K562 (cell line): ENCODE measurements at regions not wholly inside any gene's neighbourhood (a gene's known extent, or its start where the extent isn't known, plus 50 kb on each side); places are given as distances from the start of the nearest gene placed in this dataset.

Experiments
- ATAC-seq: fragments of 200-7000 bp; cut with Tn5 transposase; 3 replicates; pipeline ENCODE4 v1.9.1; 2020; ENCODE audit warnings: moderate library complexity
- BruUV-seq: library from RNA; stranded (reverse); fragments of 400-500 nt; replicated peaks from 2 replicates; lab custom pipeline; 2021; lab: Mats Ljungman, UMichigan
- CTCF ChIA-PET: fragments of 300-600 bp; formaldehyde crosslinking; extraction: SDS; loops from one replicate; lab custom pipeline; 2021; ENCODE audit warnings: low intra/inter-chr PET ratio; lab: Yijun Ruan, JAX
- POLR2A ChIA-PET: fragments of 300-600, 350-650 bp; sonication (Branson Sonifier 250); formaldehyde crosslinking; extraction: SDS; loops from one replicate; lab custom pipeline; 2021; ENCODE audit warnings: antibody characterized with exemption, inconsistent platforms; lab: Yijun Ruan, JAX
- DNase-seq, 4 experiments: peaks; one replicate each; pipeline versions ENCODE4 v3.0.0 to v3.0.0-alpha.2; 2011 to 2018; ENCODE audit warnings: low spot score in 3 of 4, mixed read lengths in 3 of 4; ENCODE audit errors: extremely low read depth in 1 of 4
- FAIRE-seq: peaks from 2 replicates; lab custom pipeline; 2011; peaks lifted over from hg19 to GRCh38; lab: Jason Lieb, UNC
- H2AFZ ChIP-seq: 2 replicates; pipeline ENCODE4 v1.6.0; 2011; ENCODE audit warnings: low read depth, low read length, control low read depth, inconsistent platforms
- H3K27ac ChIP-seq: fragments of 200-600 bp; 3 replicates; pipeline ENCODE4 v1.8.0; 2011; ENCODE audit warnings: low read depth, mild to moderate bottlenecking, control low read depth, inconsistent platforms, low read length, moderate library complexity, mixed read lengths; ENCODE audit errors: extremely low read depth
- H3K27me3 ChIP-seq, 2 experiments: fragments of 300-600 bp in 1 of 2; 2 replicates in 1 of 2; 3 replicates in 1 of 2; pipeline versions ENCODE4 v1.6.0 to v1.8.0; 2011; ENCODE audit warnings: inconsistent platforms in 2 of 2, low read length in 2 of 2, mild to moderate bottlenecking in 1 of 2, mixed read lengths in 1 of 2, moderate library complexity in 1 of 2; ENCODE audit not compliant: control insufficient read depth in 2 of 2, insufficient read depth in 2 of 2
- H3K36me3 ChIP-seq: fragments of 300-600 bp; 3 replicates; pipeline ENCODE4 v1.8.0; 2011; ENCODE audit warnings: mild to moderate bottlenecking, low read length, inconsistent platforms; ENCODE audit not compliant: control insufficient read depth, insufficient read depth
- H3K4me1 ChIP-seq, 2 experiments: fragments of 200-600 bp in 1 of 2; replicated peaks in 1 of 2; 2 replicates in 1 of 2; 3 replicates in 1 of 2; pipeline versions ENCODE4 v1.5.1 to v1.8.0; 2011; ENCODE audit warnings: inconsistent platforms in 2 of 2, low read length in 2 of 2, mild to moderate bottlenecking in 1 of 2, mixed read lengths in 1 of 2, moderate library complexity in 1 of 2; ENCODE audit not compliant: control insufficient read depth in 2 of 2, insufficient read depth in 2 of 2
- H3K4me2 ChIP-seq: 2 replicates; pipeline ENCODE4 v1.6.1; 2011; ENCODE audit warnings: low read length, control low read depth, inconsistent platforms, mixed read lengths; ENCODE audit not compliant: insufficient read depth
- H3K4me3 ChIP-seq: fragments of 200-600 bp; sonication (generic), shearing (Covaris generic); 2 replicates; pipeline ENCODE4 v1.5.1; 2016; ENCODE audit warnings: control low read depth, inconsistent platforms
- H3K79me2 ChIP-seq: fragments of 200-600 bp; 3 replicates; pipeline ENCODE4 v1.8.0; 2011; ENCODE audit warnings: low read length, inconsistent platforms; ENCODE audit not compliant: control insufficient read depth, insufficient read depth
- H3K9ac ChIP-seq, 2 experiments: 2 replicates each; pipeline versions ENCODE4 v1.6.0 to v1.6.1; 2011; ENCODE audit warnings: low read depth in 2 of 2, low read length in 2 of 2, control low read depth in 1 of 2, inconsistent platforms in 1 of 2, mild to moderate bottlenecking in 1 of 2, mixed read lengths in 1 of 2; ENCODE audit not compliant: insufficient read depth in 1 of 2
- H3K9me1 ChIP-seq: one replicate; pipeline ENCODE4 v1.6.0; 2011; ENCODE audit warnings: inconsistent platforms, mild to moderate bottlenecking, low read length, moderate library complexity; ENCODE audit not compliant: control insufficient read depth, insufficient read depth
- H3K9me3 ChIP-seq: replicated peaks from 2 replicates; pipeline ENCODE4 v1.5.1; 2011; ENCODE audit warnings: low read depth, low read length, inconsistent platforms; ENCODE audit not compliant: control insufficient read depth, insufficient read depth
- H4K20me1 ChIP-seq: replicated peaks from 2 replicates; pipeline ENCODE4 v1.6.1; 2011; ENCODE audit warnings: low read length, inconsistent platforms, mixed read lengths; ENCODE audit not compliant: control insufficient read depth, insufficient read depth
- BCOR ChIP-seq: fragments of 450-650 bp; IDR thresholded peaks from 2 replicates; pipeline ENCODE4 v1.6.1; 2016
- CREB5 ChIP-seq: fragments of 250-450 bp; sonication (Bioruptor Pico); IDR thresholded peaks from 2 replicates; pipeline ENCODE4 v1.5.0; 2020; ENCODE audit warnings: mild to moderate bottlenecking
- KHSRP ChIP-seq: fragments of 450-650 bp; IDR thresholded peaks from 2 replicates; pipeline ENCODE4 v1.6.1; 2017
- PHF21A ChIP-seq: fragments of 450-650 bp; IDR thresholded peaks from 2 replicates; pipeline ENCODE4 v1.6.1; 2017; ENCODE audit warnings: low read depth, borderline replicate concordance
- PTRF ChIP-seq: fragments of 450-650 bp; IDR thresholded peaks from 2 replicates; pipeline ENCODE4 v1.6.1; 2016; ENCODE audit warnings: mild to moderate bottlenecking, missing genetic modification characterization, missing compliant biosample characterization
- RFX5 ChIP-seq: IDR thresholded peaks from 2 replicates; pipeline ENCODE4 v1.6.1; 2011; ENCODE audit warnings: low read depth, mild to moderate bottlenecking, improper control_type of control experiment, low read length
- RREB1 ChIP-seq: fragments of 250-450 bp; sonication (Bioruptor Pico); IDR thresholded peaks from 2 replicates; pipeline ENCODE4 v1.4.0; 2020
- SMARCB1 ChIP-seq: IDR thresholded peaks from 2 replicates; pipeline ENCODE4 v1.6.1; 2011; ENCODE audit warnings: improper control_type of control experiment, low read depth; ENCODE audit not compliant: insufficient read length
- SP2 ChIP-seq: IDR thresholded peaks from 2 replicates; pipeline ENCODE4 v1.6.1; 2011; ENCODE audit warnings: mild to moderate bottlenecking, low read depth, low read length, moderate library complexity; ENCODE audit not compliant: poor library complexity, severe bottlenecking; ENCODE audit errors: extremely low read depth
- THRA ChIP-seq: fragments of 450-650 bp; IDR thresholded peaks from 2 replicates; pipeline ENCODE4 v1.6.1; 2017; ENCODE audit warnings: mild to moderate bottlenecking, moderate library complexity
- ZNF511 ChIP-seq: sonication (generic); formaldehyde crosslinking; IDR thresholded peaks from 2 replicates; pipeline ENCODE4 v1.8.0; 2022; ENCODE audit warnings: mild to moderate bottlenecking, missing genetic modification reagents
- ZNF778 ChIP-seq: fragments of 450-650 bp; formaldehyde crosslinking; IDR thresholded peaks from 2 replicates; pipeline ENCODE4 v1.4.0; 2020; ENCODE audit warnings: mild to moderate bottlenecking, moderate library complexity
- WGBS: fragments of 100-300 bp; shearing (Covaris generic); methylation state at CpG from one replicate; pipeline ENCODE4 v1.1.6; 2016; ENCODE audit warnings: low coverage, mixed read lengths; ENCODE audit not compliant: insufficient coverage; ENCODE audit errors: missing lambda C conversion rate; 5-methylcytosine and 5-hydroxymethylcytosine counted together
- in situ Hi-C: fragments of 300-500 bp; cut with MboI; formaldehyde crosslinking; loops from 4 replicates; pipeline ENCODE4 v1.15.0; 2018; ENCODE audit warnings: inconsistent platforms, mixed read lengths
- intact Hi-C: fragments of 100-400 bp; cut with micrococcal nuclease; formaldehyde crosslinking; loops from 2 replicates; pipeline ENCODE4 v1.14.2; 2022

- Histone ChIP-seq H3K4me2 (no peak overlapping the region), H2AFZ (no peak overlapping the region), H3K36me3 (no peaks in the 10 kb centered on the region)
- POLR2A ChIA-PET, result no interaction called here
- TF ChIP-seq BCOR (no peak), SMARCB1 (no peak), RREB1 (no peak), ZNF511 (CRISPR knock-in tag) (no peak), KHSRP (no peak), SP2 (no peak), PTRF (tag) (no peak), CREB5 (no peak), THRA (no peak), RFX5 (no peak), PHF21A (no peak), ZNF778 (no peak)
- TF ChIP-seq, all 486 proteins: peak for 0
- H3K27me3 ChIP-seq, result no peaks in the 10 kb centered on the region
- H3K4me3 ChIP-seq, result no peak overlapping the region
- no TSS peak for BruUV-seq
- intact Hi-C loops, result no loop called here
- no peaks in the 10 kb centered on the region for H4K20me1 ChIP-seq
- no peaks in the 10 kb centered on the region for H3K79me2 ChIP-seq
- FAIRE-seq (no peak), ATAC-seq (no peak), DNase-seq (no peak)
- in situ Hi-C loops, result no loop called here
- H3K27ac ChIP-seq, result no peak overlapping the region
- CTCF ChIA-PET, result no interaction called here
- H3K9me1 ChIP-seq, result no peaks in the 10 kb centered on the region
- 3% methylated on average over 3 of the region's 3 CpGs for WGBS
- H3K9me3 ChIP-seq, result no peaks in the 10 kb centered on the region
- H3K4me1 ChIP-seq, result no peaks in the 10 kb centered on the region
- no peak overlapping the region for H3K9ac ChIP-seq
Observed at GRCh38 chr3:106756901-106757300, 620.3 kb upstream of the CCDC54 start.
